DOHH2 (cell line): ENCODE measurements at regions not wholly inside any gene's neighbourhood (a gene's known extent, or its start where the extent isn't known, plus 50 kb on each side); places are given as distances from the start of the nearest gene placed in this dataset.

ENCODE experiments used
- H3F3A ChIP-seq: fragments of 200-600 bp; sonication (generic), shearing (Covaris generic); 2 replicates; pipeline ENCODE4 v1.6.0; 2016; ENCODE audit warnings: antibody characterized with exemption, mild to moderate bottlenecking; ENCODE audit not compliant: control insufficient read depth, insufficient read depth
- H3K27ac ChIP-seq: fragments of 200-600 bp; sonication (generic); 2 replicates; pipeline ENCODE4 v1.5.1; 2014; ENCODE audit warnings: low read depth, mild to moderate bottlenecking, low read length, moderate library complexity
- H3K27me3 ChIP-seq: fragments of 200-600 bp; sonication (generic); 2 replicates; pipeline ENCODE4 v1.6.1; 2014; ENCODE audit warnings: mild to moderate bottlenecking, low read length, mixed read lengths; ENCODE audit not compliant: control insufficient read depth
- H3K36me3 ChIP-seq: fragments of 200-600 bp; sonication (generic); 2 replicates; pipeline ENCODE4 v1.6.1; 2014; ENCODE audit warnings: mild to moderate bottlenecking, low read length, moderate library complexity, mixed read lengths; ENCODE audit not compliant: control insufficient read depth
- H3K4me1 ChIP-seq: fragments of 200-600 bp; sonication (generic); 2 replicates; pipeline ENCODE4 v1.6.1; 2014; ENCODE audit warnings: mild to moderate bottlenecking, low read length, mixed read lengths; ENCODE audit not compliant: control insufficient read depth
- H3K4me2 ChIP-seq: fragments of 200-600 bp; sonication (generic); 2 replicates; pipeline ENCODE4 v1.6.0; 2014; ENCODE audit warnings: mild to moderate bottlenecking, low read length, moderate library complexity
- H3K4me3 ChIP-seq: fragments of 200-600 bp; sonication (generic); 2 replicates; pipeline ENCODE4 v1.5.1; 2014; ENCODE audit warnings: mild to moderate bottlenecking, low read length, mixed read lengths
- H3K79me2 ChIP-seq: fragments of 200-600 bp; sonication (generic); 2 replicates; pipeline ENCODE4 v1.6.1; 2014; ENCODE audit warnings: mild to moderate bottlenecking, low read length, mixed read lengths; ENCODE audit not compliant: control insufficient read depth
- H3K9me2 ChIP-seq: fragments of 200-600 bp; sonication (generic); replicated peaks from 2 replicates; pipeline ENCODE4 v1.6.1; 2014; ENCODE audit warnings: mild to moderate bottlenecking, low read length, mixed read lengths; ENCODE audit not compliant: control insufficient read depth
- H3K9me3 ChIP-seq: fragments of 200-600 bp; sonication (generic); 2 replicates; pipeline ENCODE4 v1.6.1; 2014; ENCODE audit warnings: antibody characterized with exemption, low read length, mixed read lengths; ENCODE audit not compliant: control insufficient read depth, insufficient read depth
- H4K20me1 ChIP-seq: fragments of 200-600 bp; sonication (generic); 2 replicates; pipeline ENCODE4 v1.6.0; 2014; ENCODE audit warnings: low read depth, mild to moderate bottlenecking, antibody characterized with exemption, low read length, moderate library complexity; ENCODE audit not compliant: control insufficient read depth, insufficient read depth
- EZH2phosphoT487 ChIP-seq: fragments of 200-600 bp; sonication (generic); IDR thresholded peaks from 2 replicates; pipeline ENCODE4 v1.6.1; 2017; ENCODE audit warnings: borderline replicate concordance, mild to moderate bottlenecking, antibody characterized with exemption, low read length, moderate library complexity, mixed read lengths
- TF ChIP-seq, protein P1 (sequence below): fragments of 200-600 bp; sonication (generic); IDR thresholded peaks from one replicate; pipeline ENCODE4 v1.5.1; 2014; ENCODE audit warnings: antibody characterized with exemption, mild to moderate bottlenecking, low read depth, low read length; ENCODE audit not compliant: poor library complexity, severe bottlenecking

DNA sequence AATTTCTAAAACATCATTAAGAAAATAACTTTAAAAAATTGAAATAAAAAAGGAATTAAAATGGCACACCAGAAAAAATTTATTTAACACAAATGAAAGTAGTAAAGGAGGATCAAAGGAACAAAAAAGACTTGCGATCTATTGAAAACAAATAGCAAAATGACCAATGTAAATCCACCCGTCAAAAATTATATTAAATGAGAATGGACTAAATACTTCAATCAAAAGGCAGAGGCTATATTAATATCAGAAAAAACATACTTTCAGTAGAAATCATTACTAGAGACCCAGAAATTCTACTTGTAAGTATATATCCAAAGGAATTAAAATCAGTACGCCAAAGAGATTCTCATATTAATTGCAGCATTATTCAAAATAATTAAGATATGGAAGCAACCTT is 293.1 kb upstream of the SOX4 start:
- Histone ChIP-seq H3K27ac (no peak overlapping the region), H3K9me3 (no peaks in the 10 kb centered on the region), H3K4me2 (no peak overlapping the region), H3K4me1 (no peaks in the 10 kb centered on the region), H4K20me1 (no peaks in the 10 kb centered on the region), H3K27me3 (no peaks in the 10 kb centered on the region), H3K79me2 (no peaks in the 10 kb centered on the region), H3F3A (no peaks in the 10 kb centered on the region), H3K36me3 (no peaks in the 10 kb centered on the region), H3K4me3 (no peak overlapping the region), H3K9me2 (no peaks in the 10 kb centered on the region)
- TF ChIP-seq, protein P1, sequence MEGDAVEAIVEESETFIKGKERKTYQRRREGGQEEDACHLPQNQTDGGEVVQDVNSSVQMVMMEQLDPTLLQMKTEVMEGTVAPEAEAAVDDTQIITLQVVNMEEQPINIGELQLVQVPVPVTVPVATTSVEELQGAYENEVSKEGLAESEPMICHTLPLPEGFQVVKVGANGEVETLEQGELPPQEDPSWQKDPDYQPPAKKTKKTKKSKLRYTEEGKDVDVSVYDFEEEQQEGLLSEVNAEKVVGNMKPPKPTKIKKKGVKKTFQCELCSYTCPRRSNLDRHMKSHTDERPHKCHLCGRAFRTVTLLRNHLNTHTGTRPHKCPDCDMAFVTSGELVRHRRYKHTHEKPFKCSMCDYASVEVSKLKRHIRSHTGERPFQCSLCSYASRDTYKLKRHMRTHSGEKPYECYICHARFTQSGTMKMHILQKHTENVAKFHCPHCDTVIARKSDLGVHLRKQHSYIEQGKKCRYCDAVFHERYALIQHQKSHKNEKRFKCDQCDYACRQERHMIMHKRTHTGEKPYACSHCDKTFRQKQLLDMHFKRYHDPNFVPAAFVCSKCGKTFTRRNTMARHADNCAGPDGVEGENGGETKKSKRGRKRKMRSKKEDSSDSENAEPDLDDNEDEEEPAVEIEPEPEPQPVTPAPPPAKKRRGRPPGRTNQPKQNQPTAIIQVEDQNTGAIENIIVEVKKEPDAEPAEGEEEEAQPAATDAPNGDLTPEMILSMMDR = no peak
- no peak for TF ChIP-seq EZH2phosphoT487

DNA sequence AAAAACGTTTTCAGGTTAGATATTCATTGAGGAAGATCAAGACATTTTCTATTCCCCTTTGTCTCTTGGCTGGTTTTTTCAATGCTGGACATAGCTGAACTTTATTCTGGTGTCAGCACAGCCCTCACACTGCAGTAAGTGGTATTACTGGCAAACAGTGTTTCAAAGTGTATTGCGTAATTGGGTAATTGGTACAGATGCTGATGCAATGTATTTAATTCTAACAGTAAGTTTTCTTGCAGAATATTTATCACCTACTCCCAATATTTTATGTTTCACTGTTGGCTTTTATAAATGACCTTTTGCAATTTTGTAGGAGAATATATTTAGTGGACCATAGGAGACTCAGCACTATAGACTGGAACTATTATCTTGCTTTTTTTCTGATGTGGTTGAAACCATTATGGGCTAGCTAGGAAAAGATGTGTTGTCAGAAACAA is 287.6 kb upstream of the SOX4 start:
- Histone ChIP-seq H3K4me1 (no peaks in the 10 kb centered on the region), H3K9me2 (no peaks in the 10 kb centered on the region), H3K9me3 (no peaks in the 10 kb centered on the region), H3K4me3 (no peak overlapping the region), H3K4me2 (no peak overlapping the region), H3K79me2 (no peaks in the 10 kb centered on the region), H3K27me3 (no peaks in the 10 kb centered on the region), H3F3A (no peaks in the 10 kb centered on the region), H4K20me1 (no peaks in the 10 kb centered on the region), H3K27ac (no peak overlapping the region), H3K36me3 (no peaks in the 10 kb centered on the region)
- TF ChIP-seq, protein P1 = no peak
- no peak for TF ChIP-seq EZH2phosphoT487

DNA sequence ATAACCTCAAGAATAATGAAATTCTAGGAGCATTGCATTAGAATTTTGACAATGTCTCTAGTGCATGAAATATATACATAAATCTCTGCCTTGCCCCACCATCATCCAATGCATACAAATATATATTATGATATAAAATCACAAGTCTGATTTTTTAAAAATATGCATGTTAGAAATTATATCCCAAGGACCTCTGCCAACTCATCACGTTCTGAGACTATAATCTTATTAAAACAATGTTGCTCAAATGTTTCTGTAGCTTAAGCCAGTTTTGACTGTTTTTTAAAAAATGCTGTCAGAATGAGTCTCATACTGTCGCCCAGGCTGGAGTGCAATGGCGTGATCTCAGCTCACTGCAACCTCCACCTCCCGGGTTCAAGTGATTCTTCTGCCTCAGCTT is 287.0 kb upstream of the SOX4 start:
- TF ChIP-seq, protein P1 = no peak
- TF ChIP-seq EZH2phosphoT487 = no peak
- Histone ChIP-seq H3K9me3 (no peaks in the 10 kb centered on the region), H3K4me2 (no peak overlapping the region), H3K27me3 (no peaks in the 10 kb centered on the region), H4K20me1 (no peaks in the 10 kb centered on the region), H3K79me2 (no peaks in the 10 kb centered on the region), H3K36me3 (no peaks in the 10 kb centered on the region), H3F3A (no peaks in the 10 kb centered on the region), H3K9me2 (no peaks in the 10 kb centered on the region), H3K27ac (no peak overlapping the region), H3K4me1 (no peaks in the 10 kb centered on the region), H3K4me3 (no peak overlapping the region)

DNA sequence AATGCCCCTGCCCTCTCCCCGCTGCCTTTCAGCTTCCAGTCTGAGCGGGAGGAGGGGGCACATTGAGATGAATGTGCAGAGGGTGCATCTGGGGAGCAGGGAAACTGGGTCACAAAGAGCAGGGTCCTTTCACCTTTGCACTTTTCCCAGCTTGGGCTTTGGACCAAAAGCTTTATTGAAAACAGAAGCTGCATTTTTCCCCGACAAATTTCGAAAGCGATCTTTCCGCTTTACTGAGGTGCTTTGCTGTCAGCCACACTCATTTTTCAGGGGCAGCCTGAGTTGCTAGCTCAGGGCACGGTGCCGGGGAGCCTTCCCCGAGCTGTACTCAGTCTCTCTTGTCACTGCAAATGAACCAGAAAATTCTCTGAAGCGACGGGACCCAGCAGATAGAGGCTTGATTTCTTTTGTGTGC is 283.7 kb upstream of the SOX4 start:
- H3K9me2 ChIP-seq = no peaks in the 10 kb centered on the region
- no peak overlapping the region for H3K27ac ChIP-seq
- H4K20me1 ChIP-seq = no peaks in the 10 kb centered on the region
- no peaks in the 10 kb centered on the region for H3K36me3 ChIP-seq
- H3K4me2 ChIP-seq = no peak overlapping the region
- H3K27me3 ChIP-seq = no peaks in the 10 kb centered on the region
- H3K79me2 ChIP-seq = no peaks in the 10 kb centered on the region
- H3K4me3 ChIP-seq = no peak overlapping the region
- H3K4me1 ChIP-seq = no peaks in the 10 kb centered on the region
- no peak for TF ChIP-seq EZH2phosphoT487
- TF ChIP-seq, protein P1 = no peak
- H3K9me3 ChIP-seq = no peaks in the 10 kb centered on the region
- H3F3A ChIP-seq = no peaks in the 10 kb centered on the region
